NOMO-1 treated with dmso at 0.1 percent for 144 hours (cell line): ENCODE measurements at regions not wholly inside any gene's neighbourhood (a gene's known extent, or its start where the extent isn't known, plus 50 kb on each side); places are given as distances from the start of the nearest gene placed in this dataset.

Experiments used
- DNase-seq: peaks from one replicate; lab custom pipeline; 2025; ENCODE audit not compliant: unreplicated experiment; lab: John Stamatoyannopoulos, UW

GRCh38 chr17:71970312-71970711, 150.5 kb upstream of the SOX9 start:
- no peak for DNase-seq

- DNase-seq = no peak
Observed at GRCh38 chr17:71974051-71974450, 146.8 kb upstream of the SOX9 start.

- DNase-seq = no peak
Observed at GRCh38 chr17:71975331-71975801, 145.5 kb upstream of the SOX9 start.

- no peak for DNase-seq
Observed at GRCh38 chr17:71976011-71976649, 144.7 kb upstream of the SOX9 start.

- no peak for DNase-seq
Observed at GRCh38 chr17:71978435-71978834, 142.4 kb upstream of the SOX9 start.

GRCh38 chr17:71980171-71980570, 140.6 kb upstream of the SOX9 start:
- DNase-seq = no peak

- DNase-seq = no peak
Observed at GRCh38 chr17:71983828-71984227, 137.0 kb upstream of the SOX9 start.

- DNase-seq = no peak
Observed at GRCh38 chr17:71985111-71986039, 135.4 kb upstream of the SOX9 start.

GRCh38 chr17:71986886-71987285, 133.9 kb upstream of the SOX9 start:
- no peak for DNase-seq

- no peak for DNase-seq
Observed at GRCh38 chr17:71987634-71988033, 133.2 kb upstream of the SOX9 start.

GRCh38 chr17:71989117-71989516, 131.7 kb upstream of the SOX9 start:
- DNase-seq = no peak

GRCh38 chr17:71993363-71993762, 127.5 kb upstream of the SOX9 start:
- DNase-seq = no peak

GRCh38 chr17:71995590-71995989, 125.2 kb upstream of the SOX9 start:
- no peak for DNase-seq

- no peak for DNase-seq
Observed at GRCh38 chr17:72004011-72004427, 116.8 kb upstream of the SOX9 start.

GRCh38 chr17:72004611-72005331, 116.0 kb upstream of the SOX9 start:
- DNase-seq = no peak

- no peak for DNase-seq
Observed at GRCh38 chr17:72005332-72006163, 115.3 kb upstream of the SOX9 start.

- DNase-seq = no peak
Observed at GRCh38 chr17:72008236-72008876, 112.5 kb upstream of the SOX9 start.

GRCh38 chr17:72011561-72011960, 109.3 kb upstream of the SOX9 start:
- no peak for DNase-seq

GRCh38 chr17:72021417-72022041, 99.3 kb upstream of the SOX9 start:
- no peak for DNase-seq
